ENCODE measurements at regions not wholly inside any gene's neighbourhood (a gene's known extent, or its start where the extent isn't known, plus 50 kb on each side); places are given as distances from the start of the nearest gene placed in this dataset.

DNA sequence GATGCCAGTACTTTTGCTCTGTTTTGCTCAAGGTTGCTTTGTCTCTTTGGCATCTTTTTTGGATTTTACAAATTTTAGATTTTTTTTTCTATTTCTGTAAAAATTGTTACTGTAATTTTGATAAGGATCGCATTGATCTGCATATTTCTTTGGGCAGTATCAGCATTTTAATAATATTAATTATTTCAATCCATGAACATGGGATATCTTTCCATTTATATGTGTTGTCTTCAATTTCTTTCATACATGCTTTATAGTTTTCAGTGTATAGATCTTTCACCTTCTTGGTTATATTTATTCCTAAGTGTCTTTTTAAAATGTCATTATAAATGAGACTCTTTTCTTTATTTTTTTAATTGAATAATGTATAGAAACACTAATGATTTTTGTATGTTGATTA lies 301.6 kb upstream of the SEMA3D start:
- TF ChIP-seq CTCF (IDR thresholded peaks at IDR 0.05; ENCODE audit: insufficient read depth, low read length) (no peak), POLR2AphosphoS5 (IDR thresholded peaks at IDR 0.05; ENCODE audit: low read depth) (no peak)

Data from HL-60 (cell line).